Transverse colon (tissue), 4 donors: ENCODE measurements at regions not wholly inside any gene's neighbourhood (a gene's known extent, or its start where the extent isn't known, plus 50 kb on each side); places are given as distances from the start of the nearest gene placed in this dataset.

Source experiments
- CTCF ChIP-seq, 5 experiments: fragments of 200-600 bp in 3 of 5; fragments of 450-650 bp in 2 of 5; sonication (generic) in 3 of 5; IDR thresholded peaks; 1 replicate in 2 of 5; 2 replicates in 3 of 5; pipeline ENCODE4 v1.5.1; 2016 to 2017; ENCODE audit warnings: antibody characterized with exemption in 5 of 5, inconsistent platforms in 3 of 5, mild to moderate bottlenecking in 2 of 5, moderate library complexity in 1 of 5
- POLR2A ChIP-seq: fragments of 450-650 bp; IDR thresholded peaks from one replicate; pipeline ENCODE4 v1.6.1; 2016; ENCODE audit warnings: antibody characterized with exemption, mild to moderate bottlenecking, moderate library complexity
- POLR2AphosphoS5 ChIP-seq, 3 donors: sonication (generic); formaldehyde crosslinking; IDR thresholded peaks; one replicate each; pipeline ENCODE4 v1.6.1; 2016; ENCODE audit warnings: antibody characterized with exemption in 3 of 3

GRCh38 chr13:18991060-18991459, 190.6 kb downstream of the TUBA3C start:
- TF ChIP-seq CTCF (IDR thresholded peaks at IDR 0.05), result no peak
- TF ChIP-seq POLR2AphosphoS5 (IDR thresholded peaks at IDR 0.05), result no peak
- no peak for TF ChIP-seq POLR2A
